ENCODE measurements at regions not wholly inside any gene's neighbourhood (a gene's known extent, or its start where the extent isn't known, plus 50 kb on each side); places are given as distances from the start of the nearest gene placed in this dataset.

GRCh38 chr1:60224523-60224922 lies 151.0 kb upstream of the C1orf87 start:
- WGBS, 2 experiments (ENCODE audit: extremely low coverage in 1 of 2, insufficient coverage in 1 of 2, insufficient read length in 1 of 2, insufficient replicate concordance in 2 of 2, low coverage in 1 of 2, low lambda C conversion rate in 2 of 2, missing lambda C conversion rate in 1 of 2) = 96% methylated on average over 3 of the region's 3 CpGs; no CpG with 5 or more reads in 1 of the 2 experiments
- H2AFZ ChIP-seq (ENCODE audit: low read length) = no peak overlapping the region
- TF ChIP-seq TEAD4 (IDR thresholded peaks at IDR 0.05; ENCODE audit: low read depth, low read length) (no peak), ATF3 (IDR thresholded peaks at IDR 0.05; ENCODE audit: insufficient read depth, low read depth, low read length) (no peak), ZNF274 (IDR thresholded peaks at IDR 0.05; ENCODE audit: borderline replicate concordance, extremely low read depth, low read length) (no peak), SP4 (IDR thresholded peaks at IDR 0.05; ENCODE audit: low read length) (no peak), YY1 (IDR thresholded peaks at IDR 0.05; ENCODE audit: low read depth, low read length) (no peak), CBX5 (IDR thresholded peaks at IDR 0.05; ENCODE audit: low read depth, low read length) (no peak), JUND (IDR thresholded peaks at IDR 0.05; ENCODE audit: low read length) (no peak), SP1 (IDR thresholded peaks at IDR 0.05; ENCODE audit: low read depth, low read length) (no peak), CHD1 (IDR thresholded peaks at IDR 0.05; ENCODE audit: low read depth, low read length) (no peak), USF2 (IDR thresholded peaks at IDR 0.05; ENCODE audit: low read length) (no peak), PHF8 (conservative IDR thresholded peaks at IDR 0.05; ENCODE audit: low read depth, low read length) (no peak), KDM5A (IDR thresholded peaks at IDR 0.05; ENCODE audit: low read length) (no peak), RXRA (IDR thresholded peaks at IDR 0.05; ENCODE audit: insufficient read depth, low read depth, low read length) (no peak), SIX5 (IDR thresholded peaks at IDR 0.05; ENCODE audit: low read depth, low read length) (no peak)

More at GRCh38 chr1:60224523-60224922, 151.0 kb upstream of the C1orf87 start:
- no peaks in the 10 kb centered on the region for H4K20me1 ChIP-seq (replicated peaks in 1 of 2; ENCODE audit: control insufficient read depth in 1 of 2, insufficient read depth in 2 of 2, low read length in 2 of 2)
- H4K91ac ChIP-seq (replicated peaks; ENCODE audit: insufficient read length, low read length) = no peak overlapping the region
- H3K4me3 ChIP-seq (ENCODE audit: extremely low read depth in 1 of 4, insufficient read depth in 2 of 4, low read depth in 3 of 4, low read length in 4 of 4) = no peak overlapping the region
- no peaks in the 10 kb centered on the region for H3K36me3 ChIP-seq (ENCODE audit: control insufficient read depth in 2 of 4, insufficient read depth in 4 of 4, low read length in 3 of 4)
- H2BK15ac ChIP-seq (ENCODE audit: low read length) = no peak overlapping the region
- ChIA-PET CTCF (ENCODE audit: partially characterized antibody) (no interaction called here), POLR2A (ENCODE audit: partially characterized antibody) (no interaction called here)
- FAIRE-seq = no peak
- no peak overlapping the region for H4K8ac ChIP-seq (ENCODE audit: extremely low read depth, insufficient read depth, low read length)
- H3K56ac ChIP-seq (replicated peaks; ENCODE audit: insufficient read length, low read depth, low read length) = no peak overlapping the region
- H2BK120ac ChIP-seq (replicated peaks; ENCODE audit: low read depth, low read length) = no peak overlapping the region
- H2AK5ac ChIP-seq (ENCODE audit: low read depth, low read length) = no peak overlapping the region
- no peak overlapping the region for H2BK20ac ChIP-seq (ENCODE audit: low read length)
- no peak overlapping the region for H2BK12ac ChIP-seq (ENCODE audit: low read depth, low read length)
- no peak overlapping the region for H4K5ac ChIP-seq (ENCODE audit: insufficient read length, low read depth, low read length)
- no peaks in the 10 kb centered on the region for H3K79me2 ChIP-seq (ENCODE audit: control insufficient read depth in 1 of 2, insufficient read depth in 2 of 2, low read length in 2 of 2)
- H3K18ac ChIP-seq (ENCODE audit: extremely low read depth, low read length) = no peak overlapping the region
- H3K79me1 ChIP-seq (ENCODE audit: low read depth, low read length) = no peaks in the 10 kb centered on the region
- no peaks in the 10 kb centered on the region for H3K27me3 ChIP-seq (replicated peaks in 1 of 4; ENCODE audit: control insufficient read depth in 3 of 4, extremely low read depth in 1 of 4, insufficient read depth in 3 of 4, low read length in 3 of 4)
- no peak overlapping the region for H3K27ac ChIP-seq (ENCODE audit: low read depth, low read length)
- H3K4ac ChIP-seq (replicated peaks; ENCODE audit: insufficient read length, low read depth, low read length) = no peak overlapping the region
- DNase-seq (ENCODE audit: low read depth in 1 of 2, low spot score in 2 of 2) = no peak
- no peaks in the 10 kb centered on the region for H3K23me2 ChIP-seq (ENCODE audit: low read depth, low read length)
- H3K14ac ChIP-seq (ENCODE audit: insufficient read length) = no peak overlapping the region
- no peaks in the 10 kb centered on the region for H3K9me3 ChIP-seq (ENCODE audit: insufficient read depth in 2 of 2, low read depth in 1 of 2, low read length in 1 of 2)
- no peak overlapping the region for H3K4me2 ChIP-seq (ENCODE audit: insufficient read depth in 1 of 2, low read depth in 2 of 2, low read length in 2 of 2)
- no peak overlapping the region for H3K23ac ChIP-seq (ENCODE audit: insufficient read length)
- no peaks in the 10 kb centered on the region for H3K4me1 ChIP-seq (replicated peaks in 1 of 4; ENCODE audit: control insufficient read depth in 3 of 4, insufficient read depth in 4 of 4, low read length in 3 of 4)
- no peak overlapping the region for H2BK5ac ChIP-seq (ENCODE audit: low read depth, low read length)
- no peak overlapping the region for H3K9ac ChIP-seq (replicated peaks in 1 of 4; ENCODE audit: extremely low read depth in 1 of 4, low read depth in 3 of 4, low read length in 3 of 4)
